ENCODE measurements at regions not wholly inside any gene's neighbourhood (a gene's known extent, or its start where the extent isn't known, plus 50 kb on each side); places are given as distances from the start of the nearest gene placed in this dataset.
"Not testable (repeated sequence)": the region's sequence is repeated elsewhere in the genome, so short reads cannot be mapped to it uniquely, and the experiment has no call there.

- DNase-seq (ENCODE audit: low read depth), result no peak
Measured at GRCh38 chr6:81413306-81413705, 339.2 kb downstream of the TENT5A start.

GRCh38 chr6:81401970-81402690, 350.4 kb downstream of the TENT5A start:
- DNase-seq (ENCODE audit: low read depth), result no peak

More at GRCh38 chr6:81413306-81413705, 339.2 kb downstream of the TENT5A start:
- in situ Hi-C loops (cut with HindIII; ENCODE audit: low pct_unique_long_range_greater_than_20kb, low sequenced_read_pairs), result no loop called here

GRCh38 chr6:81396916-81397315, 355.6 kb downstream of the TENT5A start:
- no peak for DNase-seq (ENCODE audit: low read depth)
- in situ Hi-C loops (cut with HindIII; ENCODE audit: low pct_unique_long_range_greater_than_20kb, low sequenced_read_pairs), result no loop called here

More at GRCh38 chr6:81401970-81402690, 350.4 kb downstream of the TENT5A start:
- in situ Hi-C loops (cut with HindIII; ENCODE audit: low pct_unique_long_range_greater_than_20kb, low sequenced_read_pairs), result no loop called here

- in situ Hi-C loops (cut with HindIII; ENCODE audit: low pct_unique_long_range_greater_than_20kb, low sequenced_read_pairs), result no loop called here
- DNase-seq (ENCODE audit: low read depth), result no peak
Measured at GRCh38 chr6:81387163-81387562, 365.3 kb downstream of the TENT5A start.

GRCh38 chr6:81384921-81385320, 367.6 kb downstream of the TENT5A start:
- in situ Hi-C loops (cut with HindIII; ENCODE audit: low pct_unique_long_range_greater_than_20kb, low sequenced_read_pairs), result no loop called here
- DNase-seq (ENCODE audit: low read depth), result no peak

- no peak for DNase-seq (ENCODE audit: low read depth)
- in situ Hi-C loops (cut with HindIII; ENCODE audit: low pct_unique_long_range_greater_than_20kb, low sequenced_read_pairs), result no loop called here
Measured at GRCh38 chr6:81383472-81383871, 369.0 kb downstream of the TENT5A start.

- DNase-seq (ENCODE audit: low read depth), result no peak
- in situ Hi-C loops (cut with HindIII; ENCODE audit: low pct_unique_long_range_greater_than_20kb, low sequenced_read_pairs), result no loop called here
Measured at GRCh38 chr6:81382852-81383251, 369.6 kb downstream of the TENT5A start.

GRCh38 chr6:81381382-81381916, 371.0 kb downstream of the TENT5A start:
- DNase-seq (ENCODE audit: low read depth), result no peak
- in situ Hi-C loops (cut with HindIII; ENCODE audit: low pct_unique_long_range_greater_than_20kb, low sequenced_read_pairs), result no loop called here

- in situ Hi-C loops (cut with HindIII; ENCODE audit: low pct_unique_long_range_greater_than_20kb, low sequenced_read_pairs), result no loop called here
- no peak for DNase-seq (ENCODE audit: low read depth)
Measured at GRCh38 chr6:81380718-81381338, 371.7 kb downstream of the TENT5A start.

GRCh38 chr6:81376745-81377144, 375.7 kb downstream of the TENT5A start:
- no peak for DNase-seq (ENCODE audit: low read depth)
- in situ Hi-C loops (cut with HindIII; ENCODE audit: low pct_unique_long_range_greater_than_20kb, low sequenced_read_pairs), result no loop called here

GRCh38 chr6:81373414-81373813, 379.1 kb downstream of the TENT5A start:
- DNase-seq (ENCODE audit: low read depth), result no peak
- in situ Hi-C loops (cut with HindIII; ENCODE audit: low pct_unique_long_range_greater_than_20kb, low sequenced_read_pairs), result no loop called here

- in situ Hi-C loops (cut with HindIII; ENCODE audit: low pct_unique_long_range_greater_than_20kb, low sequenced_read_pairs), result no loop called here
- DNase-seq (ENCODE audit: low read depth), result no peak
Measured at GRCh38 chr6:81371930-81372329, 380.6 kb downstream of the TENT5A start.

- in situ Hi-C loops (cut with HindIII; ENCODE audit: low pct_unique_long_range_greater_than_20kb, low sequenced_read_pairs), result no loop called here
- DNase-seq (ENCODE audit: low read depth), result no peak
Measured at GRCh38 chr6:81366972-81367371, 385.5 kb downstream of the TENT5A start.

GRCh38 chr6:81362246-81362645, 390.2 kb downstream of the TENT5A start:
- in situ Hi-C loops (cut with HindIII; ENCODE audit: low pct_unique_long_range_greater_than_20kb, low sequenced_read_pairs), result no loop called here
- no peak for DNase-seq (ENCODE audit: low read depth)

GRCh38 chr6:81353262-81353661, 399.2 kb downstream of the TENT5A start:
- in situ Hi-C loops (cut with HindIII; ENCODE audit: low pct_unique_long_range_greater_than_20kb, low sequenced_read_pairs), result no loop called here
- no peak for DNase-seq (ENCODE audit: low read depth)

GRCh38 chr6:81344026-81344425, 408.5 kb downstream of the TENT5A start:
- DNase-seq (ENCODE audit: low read depth); in situ Hi-C loops (cut with HindIII; ENCODE audit: low pct_unique_long_range_greater_than_20kb, low sequenced_read_pairs): not testable (repeated sequence)

- no peak for DNase-seq (ENCODE audit: low read depth)
- in situ Hi-C loops (cut with HindIII; ENCODE audit: low pct_unique_long_range_greater_than_20kb, low sequenced_read_pairs), result no loop called here
Measured at GRCh38 chr6:81340946-81341345, 411.5 kb downstream of the TENT5A start.

GRCh38 chr6:81331526-81331925, 421.0 kb downstream of the TENT5A start:
- no peak for DNase-seq (ENCODE audit: low read depth)
- in situ Hi-C loops (cut with HindIII; ENCODE audit: low pct_unique_long_range_greater_than_20kb, low sequenced_read_pairs), result no loop called here

GRCh38 chr6:81328700-81329099, 423.8 kb downstream of the TENT5A start:
- no peak for DNase-seq (ENCODE audit: low read depth)
- in situ Hi-C loops (cut with HindIII; ENCODE audit: low pct_unique_long_range_greater_than_20kb, low sequenced_read_pairs), result no loop called here

Data from Caki2 (cell line).